WTC11 (cell line): ENCODE measurements at regions not wholly inside any gene's neighbourhood (a gene's known extent, or its start where the extent isn't known, plus 50 kb on each side); places are given as distances from the start of the nearest gene placed in this dataset.

Experiments
- ATF2 ChIP-seq: sonication (generic); formaldehyde crosslinking; IDR thresholded peaks from 2 replicates; pipeline ENCODE4 v1.8.1; 2022; ENCODE audit warnings: low read depth, missing genetic modification reagents, borderline replicate concordance
- GABPB1 ChIP-seq: sonication (generic); formaldehyde crosslinking; IDR thresholded peaks from 2 replicates; pipeline ENCODE4 v1.8.1; 2023; ENCODE audit warnings: mild to moderate bottlenecking, missing genetic modification reagents
- NR1H2 ChIP-seq: sonication (generic); formaldehyde crosslinking; IDR thresholded peaks from 2 replicates; pipeline ENCODE4 v1.9.0; 2021; ENCODE audit warnings: mild to moderate bottlenecking, moderate library complexity, missing genetic modification reagents
- TF ChIP-seq, protein P1 (sequence below): fragments of 200-600 bp; IDR thresholded peaks from 2 replicates; pipeline ENCODE4 v1.8.0; 2022; ENCODE audit warnings: antibody characterized with exemption

DNA sequence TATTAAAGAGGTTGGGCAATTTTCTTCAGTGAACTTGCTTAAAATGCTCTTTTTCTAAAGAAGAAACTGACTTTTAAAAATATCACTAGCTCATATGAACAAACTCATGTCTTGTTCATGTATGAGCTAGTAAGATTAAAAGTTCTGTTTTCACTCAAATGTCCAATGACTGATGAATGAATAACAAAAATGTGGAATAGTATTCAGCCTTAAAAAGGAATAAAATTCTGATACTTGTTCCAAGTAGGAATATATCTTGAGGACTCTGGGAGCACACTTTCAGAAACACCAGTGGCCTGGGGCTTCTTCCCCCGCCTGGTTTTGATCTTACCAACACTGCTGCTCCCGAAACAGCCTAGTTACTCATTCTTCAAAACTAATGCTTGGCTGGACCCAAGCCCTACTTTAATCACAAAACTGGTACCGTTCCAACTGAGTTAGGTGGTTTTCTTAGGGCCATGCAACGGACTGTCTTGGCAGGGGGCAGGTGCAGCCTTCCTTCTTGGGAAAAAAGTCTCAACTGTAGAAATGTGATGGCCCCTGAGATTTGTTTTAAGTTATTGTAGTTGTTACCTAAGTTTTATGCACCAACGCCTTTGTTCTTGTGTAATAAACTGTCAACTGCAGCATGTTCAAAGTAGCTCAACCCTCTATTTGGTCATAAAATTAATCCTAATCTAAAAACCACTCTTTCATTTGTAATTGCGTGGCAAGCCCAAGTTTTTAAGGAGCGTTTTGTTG lies 116.0 kb downstream of the ETS2 start:
- TF ChIP-seq NR1H2 (CRISPR knock-in tag) (no peak), ATF2 (no peak), GABPB1 (no peak)
- TF ChIP-seq, protein P1, sequence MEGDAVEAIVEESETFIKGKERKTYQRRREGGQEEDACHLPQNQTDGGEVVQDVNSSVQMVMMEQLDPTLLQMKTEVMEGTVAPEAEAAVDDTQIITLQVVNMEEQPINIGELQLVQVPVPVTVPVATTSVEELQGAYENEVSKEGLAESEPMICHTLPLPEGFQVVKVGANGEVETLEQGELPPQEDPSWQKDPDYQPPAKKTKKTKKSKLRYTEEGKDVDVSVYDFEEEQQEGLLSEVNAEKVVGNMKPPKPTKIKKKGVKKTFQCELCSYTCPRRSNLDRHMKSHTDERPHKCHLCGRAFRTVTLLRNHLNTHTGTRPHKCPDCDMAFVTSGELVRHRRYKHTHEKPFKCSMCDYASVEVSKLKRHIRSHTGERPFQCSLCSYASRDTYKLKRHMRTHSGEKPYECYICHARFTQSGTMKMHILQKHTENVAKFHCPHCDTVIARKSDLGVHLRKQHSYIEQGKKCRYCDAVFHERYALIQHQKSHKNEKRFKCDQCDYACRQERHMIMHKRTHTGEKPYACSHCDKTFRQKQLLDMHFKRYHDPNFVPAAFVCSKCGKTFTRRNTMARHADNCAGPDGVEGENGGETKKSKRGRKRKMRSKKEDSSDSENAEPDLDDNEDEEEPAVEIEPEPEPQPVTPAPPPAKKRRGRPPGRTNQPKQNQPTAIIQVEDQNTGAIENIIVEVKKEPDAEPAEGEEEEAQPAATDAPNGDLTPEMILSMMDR: no peak
